Activated naive CD8-positive, alpha-beta T cell treated with anti-CD3 and anti-CD28 coated beads for 36 hours (primary cell): ENCODE measurements at regions not wholly inside any gene's neighbourhood (a gene's known extent, or its start where the extent isn't known, plus 50 kb on each side); places are given as distances from the start of the nearest gene placed in this dataset.

Source experiments
- DNase-seq: peaks from one replicate; pipeline ENCODE4 v3.0.0; 2021
- H3K27ac Mint-ChIP-seq: one replicate; pipeline ENCODE4 v1.8.0; 2022; ENCODE audit warnings: mild to moderate bottlenecking, moderate library complexity, mixed read lengths
- H3K27me3 Mint-ChIP-seq: one replicate; pipeline ENCODE4 v1.8.0; 2022; ENCODE audit warnings: mild to moderate bottlenecking, mixed read lengths
- H3K36me3 Mint-ChIP-seq: one replicate; pipeline ENCODE4 v1.8.0; 2021; ENCODE audit warnings: mild to moderate bottlenecking, mixed read lengths
- H3K4me1 Mint-ChIP-seq: one replicate; pipeline ENCODE4 v1.8.0; 2021; ENCODE audit warnings: mixed read lengths
- H3K4me3 Mint-ChIP-seq: one replicate; pipeline ENCODE4 v1.8.0; 2022; ENCODE audit warnings: mild to moderate bottlenecking, moderate library complexity, mixed read lengths
- H3K9me3 Mint-ChIP-seq: one replicate; pipeline ENCODE4 v1.8.0; 2022; ENCODE audit warnings: mixed read lengths

GRCh38 chr1:98088381-98088780 lies 167.5 kb upstream of the DPYD start:
- Mint-ChIP-seq H3K27ac (no peak overlapping the region), H3K36me3 (no peaks in the 10 kb centered on the region), H3K27me3 (no peaks in the 10 kb centered on the region), H3K4me1 (no peaks in the 10 kb centered on the region), H3K9me3 (no peaks in the 10 kb centered on the region), H3K4me3 (no peak overlapping the region)
- DNase-seq = no peak

GRCh38 chr1:98086796-98087441 lies 166.1 kb upstream of the DPYD start:
- Mint-ChIP-seq H3K36me3 (no peaks in the 10 kb centered on the region), H3K9me3 (no peaks in the 10 kb centered on the region), H3K4me3 (no peak overlapping the region), H3K27me3 (no peaks in the 10 kb centered on the region), H3K27ac (no peak overlapping the region), H3K4me1 (no peaks in the 10 kb centered on the region)
- no peak for DNase-seq

- H3K36me3 Mint-ChIP-seq = no peaks in the 10 kb centered on the region
- no peak overlapping the region for H3K27ac Mint-ChIP-seq
- H3K4me1 Mint-ChIP-seq = no peaks in the 10 kb centered on the region
- no peaks in the 10 kb centered on the region for H3K9me3 Mint-ChIP-seq
- no peak overlapping the region for H3K4me3 Mint-ChIP-seq
- no peak for DNase-seq
- H3K27me3 Mint-ChIP-seq = no peaks in the 10 kb centered on the region
Measured at GRCh38 chr1:98086156-98086555, 165.3 kb upstream of the DPYD start.

- Mint-ChIP-seq H3K4me1 (no peaks in the 10 kb centered on the region), H3K27me3 (no peaks in the 10 kb centered on the region), H3K27ac (no peak overlapping the region), H3K9me3 (no peaks in the 10 kb centered on the region), H3K36me3 (no peaks in the 10 kb centered on the region), H3K4me3 (no peak overlapping the region)
- no peak for DNase-seq
Measured at GRCh38 chr1:98084188-98084587, 163.4 kb upstream of the DPYD start.

- Mint-ChIP-seq H3K4me1 (peaks cover under 1% of the 10 kb centered on the region), H3K27ac (no peak overlapping the region), H3K36me3 (no peaks in the 10 kb centered on the region)
Measured at GRCh38 chr1:98081944-98082343, 161.1 kb upstream of the DPYD start.

GRCh38 chr1:98078596-98078995 lies 157.8 kb upstream of the DPYD start:
- Mint-ChIP-seq H3K9me3 (no peaks in the 10 kb centered on the region), H3K4me3 (no peak overlapping the region), H3K4me1 (peaks cover 4% of the 10 kb centered on the region), H3K27ac (no peak overlapping the region), H3K27me3 (no peaks in the 10 kb centered on the region), H3K36me3 (no peaks in the 10 kb centered on the region)
- no peak for DNase-seq

More at GRCh38 chr1:98081944-98082343, 161.1 kb upstream of the DPYD start:
- no peak overlapping the region for H3K4me3 Mint-ChIP-seq
- no peaks in the 10 kb centered on the region for H3K27me3 Mint-ChIP-seq
- DNase-seq = no peak
- no peaks in the 10 kb centered on the region for H3K9me3 Mint-ChIP-seq

- H3K4me1 Mint-ChIP-seq = peaks cover 4% of the 10 kb centered on the region
Measured at GRCh38 chr1:98077691-98078090, 156.9 kb upstream of the DPYD start.

DNA sequence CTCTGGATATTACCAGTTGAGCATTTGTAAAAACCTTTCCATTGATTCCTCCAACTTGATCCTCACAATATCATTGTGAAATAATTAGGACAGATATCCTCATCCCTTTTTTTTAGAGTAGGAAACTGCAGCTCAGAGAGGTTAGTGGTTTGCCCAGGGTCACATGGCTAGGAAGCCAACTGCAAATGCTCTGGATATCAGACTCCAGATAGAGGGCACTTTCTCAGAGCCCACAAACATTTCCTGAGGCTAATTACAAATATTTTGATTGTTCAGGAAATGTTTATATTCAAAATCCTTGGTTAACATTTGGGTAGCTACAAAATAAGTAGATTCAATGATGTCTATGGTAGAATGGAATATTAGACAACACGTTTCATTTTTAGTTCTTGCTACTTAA lies 154.8 kb upstream of the DPYD start:
- Mint-ChIP-seq H3K4me3 (no peak overlapping the region), H3K27me3 (no peaks in the 10 kb centered on the region), H3K27ac (no peak overlapping the region), H3K9me3 (no peaks in the 10 kb centered on the region), H3K36me3 (no peaks in the 10 kb centered on the region), H3K4me1 (peaks cover 4% of the 10 kb centered on the region)
- DNase-seq = no peak

More at GRCh38 chr1:98077691-98078090, 156.9 kb upstream of the DPYD start:
- no peak overlapping the region for H3K27ac Mint-ChIP-seq
- H3K9me3 Mint-ChIP-seq = no peaks in the 10 kb centered on the region
- no peak for DNase-seq
- H3K36me3 Mint-ChIP-seq = no peaks in the 10 kb centered on the region
- no peaks in the 10 kb centered on the region for H3K27me3 Mint-ChIP-seq
- H3K4me3 Mint-ChIP-seq = no peak overlapping the region

DNA sequence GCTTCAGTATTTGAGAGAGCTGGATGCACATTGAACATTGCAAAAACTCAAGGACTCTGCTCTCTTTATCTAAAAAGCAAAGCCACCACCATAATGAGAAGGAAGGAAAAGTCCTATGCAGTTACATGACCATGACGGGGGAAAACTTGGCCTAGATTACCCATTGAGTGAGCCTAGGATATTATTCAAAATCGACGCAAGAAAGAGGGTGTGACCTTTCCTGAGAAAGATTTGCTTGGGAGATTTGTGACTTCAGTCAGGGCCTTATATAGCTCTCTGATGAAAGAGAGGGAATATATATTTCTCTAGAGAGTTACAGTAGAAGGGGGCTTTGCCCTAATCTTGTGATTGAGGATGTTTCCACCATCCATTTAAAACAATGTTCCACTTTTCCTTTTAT lies 153.0 kb upstream of the DPYD start:
- no peak overlapping the region for H3K4me3 Mint-ChIP-seq
- no peaks in the 10 kb centered on the region for H3K36me3 Mint-ChIP-seq
- no peaks in the 10 kb centered on the region for H3K9me3 Mint-ChIP-seq
- peaks cover 4% of the 10 kb centered on the region for H3K4me1 Mint-ChIP-seq
- no peak for DNase-seq
- H3K27ac Mint-ChIP-seq = no peak overlapping the region
- H3K27me3 Mint-ChIP-seq = no peaks in the 10 kb centered on the region

DNA sequence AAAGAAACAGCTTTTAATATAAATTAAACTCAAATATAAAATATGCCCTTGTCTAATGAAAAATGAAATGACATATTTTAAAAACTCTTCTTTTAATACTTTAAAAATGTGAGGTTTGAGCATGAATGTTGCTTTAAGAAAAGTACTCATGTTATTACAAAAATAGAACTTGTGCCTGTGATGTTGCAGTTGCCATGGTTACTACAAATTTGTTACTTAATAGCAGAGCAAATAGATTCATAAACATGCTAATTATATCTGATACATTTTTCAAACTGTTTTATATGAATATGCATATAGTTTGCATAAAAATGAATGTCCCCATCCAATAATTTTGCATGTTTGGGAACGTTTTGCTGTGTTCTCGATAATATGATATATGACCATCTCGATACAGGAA lies 152.3 kb upstream of the DPYD start:
- H3K27me3 Mint-ChIP-seq = no peaks in the 10 kb centered on the region
- peaks cover 4% of the 10 kb centered on the region for H3K4me1 Mint-ChIP-seq
- H3K27ac Mint-ChIP-seq = no peak overlapping the region
- no peak for DNase-seq
- H3K9me3 Mint-ChIP-seq = no peaks in the 10 kb centered on the region
- no peak overlapping the region for H3K4me3 Mint-ChIP-seq
- no peaks in the 10 kb centered on the region for H3K36me3 Mint-ChIP-seq

DNA sequence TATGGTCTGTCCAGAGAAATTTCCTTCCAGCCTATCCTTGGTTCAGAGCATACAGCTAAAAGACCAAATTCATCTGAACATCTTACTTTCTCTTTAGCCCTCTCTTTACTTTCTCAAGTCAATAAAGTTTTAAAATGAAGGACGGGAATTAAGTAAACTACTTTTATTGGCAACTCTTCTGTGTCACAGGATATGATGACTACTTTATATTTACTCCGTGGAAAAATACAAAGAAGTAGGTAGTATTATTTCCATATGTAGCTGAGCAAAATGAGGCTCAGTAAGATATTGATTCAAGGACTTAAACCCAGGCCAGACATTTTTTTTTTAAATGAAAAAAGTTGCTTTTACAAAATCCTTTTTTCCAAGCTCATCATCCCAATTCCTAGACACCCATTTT lies 151.2 kb upstream of the DPYD start:
- Mint-ChIP-seq H3K36me3 (no peaks in the 10 kb centered on the region), H3K4me1 (peaks cover 4% of the 10 kb centered on the region), H3K27ac (no peak overlapping the region), H3K4me3 (no peak overlapping the region), H3K9me3 (no peaks in the 10 kb centered on the region), H3K27me3 (no peaks in the 10 kb centered on the region)
- DNase-seq = no peak

- Mint-ChIP-seq H3K27ac (no peak overlapping the region), H3K4me1 (no peaks in the 10 kb centered on the region), H3K36me3 (no peaks in the 10 kb centered on the region), H3K27me3 (peaks cover 3% of the 10 kb centered on the region), H3K4me3 (no peak overlapping the region), H3K9me3 (no peaks in the 10 kb centered on the region)
- no peak for DNase-seq
Measured at GRCh38 chr1:98068016-98068415, 147.2 kb upstream of the DPYD start.

GRCh38 chr1:98066911-98067310 lies 146.1 kb upstream of the DPYD start:
- Mint-ChIP-seq H3K9me3 (no peaks in the 10 kb centered on the region), H3K4me1 (no peaks in the 10 kb centered on the region), H3K36me3 (no peaks in the 10 kb centered on the region), H3K27ac (no peak overlapping the region), H3K4me3 (no peak overlapping the region), H3K27me3 (peaks cover 3% of the 10 kb centered on the region)
- DNase-seq = no peak

- H3K36me3 Mint-ChIP-seq = no peaks in the 10 kb centered on the region
- no peak overlapping the region for H3K4me3 Mint-ChIP-seq
- no peak for DNase-seq
- no peaks in the 10 kb centered on the region for H3K9me3 Mint-ChIP-seq
- H3K4me1 Mint-ChIP-seq = no peaks in the 10 kb centered on the region
- no peak overlapping the region for H3K27ac Mint-ChIP-seq
- peaks cover 43% of the 10 kb centered on the region for H3K27me3 Mint-ChIP-seq
Measured at GRCh38 chr1:98059620-98060019, 138.8 kb upstream of the DPYD start.

DNA sequence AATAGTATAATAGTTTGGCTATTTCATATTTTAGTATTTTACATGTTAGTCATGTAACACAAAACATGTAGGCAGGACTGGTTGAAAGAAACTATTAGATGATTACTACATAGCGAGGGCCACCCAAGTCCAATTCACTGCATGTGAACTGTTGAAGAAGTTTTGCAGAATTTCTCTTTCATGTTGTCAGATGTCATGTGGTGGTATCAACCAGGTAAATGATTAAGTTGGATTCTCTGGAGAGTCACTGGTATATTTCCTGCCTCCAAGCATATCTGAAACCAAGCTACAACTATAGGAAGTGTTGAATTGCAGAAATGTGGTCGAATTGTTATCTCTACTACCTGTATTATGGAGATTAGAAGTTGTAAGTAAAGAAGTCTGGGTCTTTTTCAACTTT lies 137.8 kb upstream of the DPYD start:
- peaks cover 51% of the 10 kb centered on the region for H3K27me3 Mint-ChIP-seq
- H3K27ac Mint-ChIP-seq = no peak overlapping the region
- no peaks in the 10 kb centered on the region for H3K9me3 Mint-ChIP-seq

DNA sequence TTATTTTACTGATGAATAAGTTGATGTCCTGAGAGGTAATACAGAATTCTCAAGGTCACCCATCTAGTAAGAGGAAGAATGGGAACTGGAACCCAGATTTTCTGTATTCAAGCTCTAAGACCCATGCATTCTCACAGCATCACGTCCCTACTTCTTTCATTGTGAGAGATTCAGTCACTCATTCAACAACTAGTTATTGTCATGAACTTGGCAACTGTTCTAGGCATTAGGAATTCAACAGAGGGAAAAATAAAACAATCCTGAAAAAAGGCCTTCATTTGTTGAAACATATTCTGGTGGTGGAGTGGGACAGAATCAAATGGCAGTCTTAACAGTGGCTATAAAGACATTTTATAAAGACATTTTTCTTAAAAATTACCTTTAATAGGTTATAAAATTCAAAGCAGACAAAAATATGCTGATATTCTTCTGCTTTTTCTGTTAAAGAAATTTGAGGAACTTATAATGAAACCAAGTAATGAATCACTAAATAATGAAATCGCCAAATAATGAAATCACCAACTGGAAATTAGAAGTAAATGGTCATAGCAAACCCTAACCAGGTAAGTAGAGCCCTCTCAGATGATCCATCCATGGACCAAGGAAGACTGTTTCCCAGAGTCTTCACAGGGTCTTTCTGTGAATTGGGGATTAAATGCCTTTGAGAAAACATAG lies 136.5 kb upstream of the DPYD start:
- Mint-ChIP-seq H3K27ac (no peak overlapping the region), H3K4me1 (peaks cover 4% of the 10 kb centered on the region), H3K27me3 (peaks cover 64% of the 10 kb centered on the region), H3K36me3 (no peaks in the 10 kb centered on the region), H3K9me3 (no peaks in the 10 kb centered on the region), H3K4me3 (no peak overlapping the region)
- no peak for DNase-seq

More for the DNA sequence above, 137.8 kb upstream of the DPYD start:
- no peak overlapping the region for H3K4me3 Mint-ChIP-seq
- no peak for DNase-seq
- H3K4me1 Mint-ChIP-seq = no peaks in the 10 kb centered on the region
- H3K36me3 Mint-ChIP-seq = no peaks in the 10 kb centered on the region
